Neural progenitor cell (in vitro differentiated cells): ENCODE measurements at regions not wholly inside any gene's neighbourhood (a gene's known extent, or its start where the extent isn't known, plus 50 kb on each side); places are given as distances from the start of the nearest gene placed in this dataset.

Experiments used
- DNase-seq: peaks from one replicate; pipeline ENCODE4 v3.0.0-alpha.2; 2016; ENCODE audit warnings: low spot score
- H2AFZ ChIP-seq: fragments of 200-600 bp; sonication (generic); replicated peaks from 2 replicates; pipeline ENCODE4 v1.6.1; 2016; ENCODE audit warnings: antibody characterized with exemption
- H3F3A ChIP-seq: fragments of 200-600 bp; sonication (generic); 2 replicates; pipeline ENCODE4 v1.6.1; 2016; ENCODE audit warnings: antibody characterized with exemption, low read depth
- H3K27ac ChIP-seq: fragments of 200-600 bp; sonication (generic); 2 replicates; pipeline ENCODE4 v1.5.1; 2016; ENCODE audit warnings: mild to moderate bottlenecking
- H3K27me3 ChIP-seq: fragments of 200-600 bp; sonication (generic); 2 replicates; pipeline ENCODE4 v1.6.1; 2016; ENCODE audit warnings: mild to moderate bottlenecking, moderate library complexity
- H3K36me3 ChIP-seq: fragments of 200-600 bp; sonication (generic); 2 replicates; pipeline ENCODE4 v1.5.1; 2016
- H3K4me1 ChIP-seq: fragments of 200-600 bp; sonication (generic); 2 replicates; pipeline ENCODE4 v1.6.1; 2016; ENCODE audit warnings: mixed run types
- H3K4me2 ChIP-seq: fragments of 200-600 bp; sonication (generic); 2 replicates; pipeline ENCODE4 v1.6.1; 2016
- H3K4me3 ChIP-seq: fragments of 200-600 bp; sonication (generic); 2 replicates; pipeline ENCODE4 v1.5.1; 2016
- H3K79me2 ChIP-seq: fragments of 200-600 bp; sonication (generic); 2 replicates; pipeline ENCODE4 v1.6.1; 2016; ENCODE audit warnings: low read depth
- H3K9ac ChIP-seq: fragments of 200-600 bp; sonication (generic); 2 replicates; pipeline ENCODE4 v1.6.1; 2016
- H3K9me3 ChIP-seq: fragments of 200-600 bp; sonication (generic); 2 replicates; pipeline ENCODE4 v1.5.1; 2016; ENCODE audit warnings: low read depth
- H4K20me1 ChIP-seq: fragments of 200-600 bp; sonication (generic); 2 replicates; pipeline ENCODE4 v1.6.1; 2016; ENCODE audit warnings: low read depth
- H3K27ac Mint-ChIP-seq: 3 replicates; pipeline ENCODE4 v1.8.0; 2021; ENCODE audit warnings: mixed read lengths
- H3K27me3 Mint-ChIP-seq: 2 replicates; pipeline ENCODE4 v1.8.0; 2022; ENCODE audit warnings: low read depth, mild to moderate bottlenecking, inconsistent platforms, moderate library complexity, mixed read lengths; ENCODE audit not compliant: insufficient read depth
- H3K36me3 Mint-ChIP-seq: 3 replicates; pipeline ENCODE4 v1.8.0; 2021; ENCODE audit warnings: mixed read lengths
- H3K4me1 Mint-ChIP-seq: 3 replicates; pipeline ENCODE4 v1.8.0; 2021; ENCODE audit warnings: mixed read lengths
- H3K4me3 Mint-ChIP-seq: 3 replicates; pipeline ENCODE4 v1.8.0; 2021; ENCODE audit warnings: mild to moderate bottlenecking, moderate library complexity, mixed read lengths
- H3K9me3 Mint-ChIP-seq: 3 replicates; pipeline ENCODE4 v1.8.0; 2020; ENCODE audit warnings: mixed read lengths
- EZH2 ChIP-seq: fragments of 200-600 bp; sonication (generic); IDR thresholded peaks from 2 replicates; pipeline ENCODE4 v1.6.1; 2017; ENCODE audit warnings: antibody characterized with exemption, mild to moderate bottlenecking, moderate library complexity
- EZH2phosphoT487 ChIP-seq: fragments of 200-600 bp; sonication (generic); IDR thresholded peaks from 2 replicates; pipeline ENCODE4 v1.6.1; 2017; ENCODE audit warnings: antibody characterized with exemption
- TF ChIP-seq, protein P1 (sequence below): fragments of 200-600 bp; sonication (generic); IDR thresholded peaks from 2 replicates; pipeline ENCODE4 v1.5.1; 2017; ENCODE audit warnings: antibody characterized with exemption, mild to moderate bottlenecking

DNA sequence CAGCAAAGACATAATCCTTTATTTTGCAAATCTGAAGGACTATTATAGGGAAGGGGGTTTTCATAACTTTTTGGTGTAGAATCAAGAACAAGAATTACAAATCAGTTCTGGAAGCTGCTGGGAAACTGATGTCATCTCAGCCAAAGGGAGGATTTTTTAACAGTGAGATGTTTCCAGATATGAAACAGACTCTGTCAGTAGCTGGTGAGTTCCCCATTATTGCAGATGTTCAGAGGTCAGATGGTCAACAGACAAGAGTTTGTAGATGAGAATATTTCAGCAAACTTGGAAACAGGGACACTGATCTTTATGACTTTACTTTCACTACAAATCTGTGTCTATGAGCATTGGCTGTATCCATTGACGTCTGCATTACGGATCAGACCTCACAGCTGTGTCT is 71.9 kb upstream of the LPP start:
- Mint-ChIP-seq H3K36me3 (no peaks in the 10 kb centered on the region), H3K27me3 (no peaks in the 10 kb centered on the region), H3K4me1 (peaks cover 10% of the 10 kb centered on the region), H3K9me3 (peaks cover 7% of the 10 kb centered on the region), H3K27ac (no peak overlapping the region), H3K4me3 (no peak overlapping the region)
- no peak overlapping the region for H3K4me2 ChIP-seq
- H3K79me2 ChIP-seq, result no peaks in the 10 kb centered on the region
- H3K27ac ChIP-seq, result no peak overlapping the region
- no peak overlapping the region for H2AFZ ChIP-seq
- peaks cover 6% of the 10 kb centered on the region for H3K9me3 ChIP-seq
- no peaks in the 10 kb centered on the region for H3K36me3 ChIP-seq
- H3K27me3 ChIP-seq, result no peaks in the 10 kb centered on the region
- TF ChIP-seq, protein P1, sequence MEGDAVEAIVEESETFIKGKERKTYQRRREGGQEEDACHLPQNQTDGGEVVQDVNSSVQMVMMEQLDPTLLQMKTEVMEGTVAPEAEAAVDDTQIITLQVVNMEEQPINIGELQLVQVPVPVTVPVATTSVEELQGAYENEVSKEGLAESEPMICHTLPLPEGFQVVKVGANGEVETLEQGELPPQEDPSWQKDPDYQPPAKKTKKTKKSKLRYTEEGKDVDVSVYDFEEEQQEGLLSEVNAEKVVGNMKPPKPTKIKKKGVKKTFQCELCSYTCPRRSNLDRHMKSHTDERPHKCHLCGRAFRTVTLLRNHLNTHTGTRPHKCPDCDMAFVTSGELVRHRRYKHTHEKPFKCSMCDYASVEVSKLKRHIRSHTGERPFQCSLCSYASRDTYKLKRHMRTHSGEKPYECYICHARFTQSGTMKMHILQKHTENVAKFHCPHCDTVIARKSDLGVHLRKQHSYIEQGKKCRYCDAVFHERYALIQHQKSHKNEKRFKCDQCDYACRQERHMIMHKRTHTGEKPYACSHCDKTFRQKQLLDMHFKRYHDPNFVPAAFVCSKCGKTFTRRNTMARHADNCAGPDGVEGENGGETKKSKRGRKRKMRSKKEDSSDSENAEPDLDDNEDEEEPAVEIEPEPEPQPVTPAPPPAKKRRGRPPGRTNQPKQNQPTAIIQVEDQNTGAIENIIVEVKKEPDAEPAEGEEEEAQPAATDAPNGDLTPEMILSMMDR, result no peak
- TF ChIP-seq EZH2 (no peak), EZH2phosphoT487 (no peak)
- DNase-seq, result no peak
- H3F3A ChIP-seq, result no peaks in the 10 kb centered on the region
- no peak overlapping the region for H3K9ac ChIP-seq
- H3K4me3 ChIP-seq, result no peak overlapping the region
- H4K20me1 ChIP-seq, result no peaks in the 10 kb centered on the region
- H3K4me1 ChIP-seq, result no peaks in the 10 kb centered on the region

DNA sequence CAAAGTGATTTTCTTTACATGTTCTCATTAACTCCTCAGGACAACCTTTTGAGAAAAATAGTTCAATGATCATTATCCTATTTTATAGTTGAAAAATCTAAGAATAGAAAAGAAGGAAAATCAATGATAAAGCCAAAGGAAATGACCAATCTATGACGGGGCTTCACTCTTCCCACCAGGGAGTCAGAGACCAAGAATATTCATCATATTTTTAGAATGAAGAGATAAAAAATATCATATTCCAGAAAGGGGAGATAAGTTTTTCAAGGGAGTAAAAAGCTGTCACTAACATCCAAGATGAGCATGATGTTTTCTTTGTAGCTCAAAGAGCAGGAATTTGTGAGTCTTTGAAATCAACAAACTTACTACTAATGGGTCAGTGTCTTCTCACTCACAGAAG is 71.5 kb upstream of the LPP start:
- no peak for TF ChIP-seq EZH2phosphoT487
- TF ChIP-seq EZH2, result no peak
- TF ChIP-seq, protein P1, result no peak
- Histone ChIP-seq H3F3A (no peaks in the 10 kb centered on the region), H3K4me3 (no peak overlapping the region), H3K4me1 (no peaks in the 10 kb centered on the region), H3K27ac (no peak overlapping the region), H3K9ac (no peak overlapping the region), H3K36me3 (no peaks in the 10 kb centered on the region), H2AFZ (no peak overlapping the region), H3K27me3 (no peaks in the 10 kb centered on the region), H3K9me3 (peaks cover 6% of the 10 kb centered on the region), H3K4me2 (no peak overlapping the region), H3K79me2 (no peaks in the 10 kb centered on the region), H4K20me1 (no peaks in the 10 kb centered on the region)
- H3K4me1 Mint-ChIP-seq, result peaks cover 10% of the 10 kb centered on the region
- no peaks in the 10 kb centered on the region for H3K36me3 Mint-ChIP-seq
- no peaks in the 10 kb centered on the region for H3K27me3 Mint-ChIP-seq
- no peak overlapping the region for H3K27ac Mint-ChIP-seq
- no peak for DNase-seq
- no peak overlapping the region for H3K4me3 Mint-ChIP-seq
- peaks cover 7% of the 10 kb centered on the region for H3K9me3 Mint-ChIP-seq

DNA sequence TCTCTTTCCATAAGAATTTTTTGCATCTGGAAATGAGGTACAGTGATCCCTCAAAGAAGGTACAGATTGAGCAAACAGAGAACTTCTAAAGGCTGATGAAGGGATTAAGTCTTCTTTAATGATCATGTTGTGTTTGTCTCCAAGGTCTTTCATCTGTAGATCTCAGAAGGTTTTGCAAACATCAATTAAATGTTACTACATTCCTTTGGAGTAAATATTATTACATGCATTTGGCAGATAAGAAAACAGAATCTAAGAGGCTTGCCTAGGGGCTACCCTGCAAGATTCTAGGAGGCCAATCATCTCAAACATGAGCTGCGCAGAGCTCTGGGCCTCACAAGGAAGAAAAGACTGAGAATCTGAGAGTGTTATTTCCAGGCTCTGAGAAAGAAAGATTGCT is 70.9 kb upstream of the LPP start:
- TF ChIP-seq EZH2 (no peak), EZH2phosphoT487 (no peak)
- TF ChIP-seq, protein P1, result no peak
- Histone ChIP-seq H3K4me1 (no peaks in the 10 kb centered on the region), H3F3A (no peaks in the 10 kb centered on the region), H2AFZ (no peak overlapping the region), H4K20me1 (no peaks in the 10 kb centered on the region), H3K4me2 (no peak overlapping the region), H3K4me3 (no peak overlapping the region), H3K36me3 (no peaks in the 10 kb centered on the region), H3K9me3 (peaks cover 6% of the 10 kb centered on the region), H3K9ac (no peak overlapping the region), H3K27me3 (no peaks in the 10 kb centered on the region), H3K27ac (no peak overlapping the region), H3K79me2 (no peaks in the 10 kb centered on the region)
- no peak overlapping the region for H3K27ac Mint-ChIP-seq
- H3K27me3 Mint-ChIP-seq, result no peaks in the 10 kb centered on the region
- no peak for DNase-seq
- H3K9me3 Mint-ChIP-seq, result peaks cover 7% of the 10 kb centered on the region
- H3K4me3 Mint-ChIP-seq, result no peak overlapping the region
- peaks cover 10% of the 10 kb centered on the region for H3K4me1 Mint-ChIP-seq
- no peaks in the 10 kb centered on the region for H3K36me3 Mint-ChIP-seq
